DND-41 (cell line): ENCODE measurements at regions not wholly inside any gene's neighbourhood (a gene's known extent, or its start where the extent isn't known, plus 50 kb on each side); places are given as distances from the start of the nearest gene placed in this dataset.

Experiments
- EZH2 ChIP-seq: IDR thresholded peaks from 3 replicates; pipeline ENCODE4 v1.6.1; 2012; ENCODE audit warnings: borderline replicate concordance, low read depth, mild to moderate bottlenecking, moderate library complexity, low read length, inconsistent platforms; ENCODE audit not compliant: severe bottlenecking
- TF ChIP-seq, protein P1 (sequence below): IDR thresholded peaks from 2 replicates; pipeline ENCODE4 v1.5.1; 2012; ENCODE audit warnings: borderline replicate concordance, low read length, moderate library complexity, mild to moderate bottlenecking; ENCODE audit not compliant: poor library complexity, severe bottlenecking; ENCODE audit errors: extremely low read depth

DNA sequence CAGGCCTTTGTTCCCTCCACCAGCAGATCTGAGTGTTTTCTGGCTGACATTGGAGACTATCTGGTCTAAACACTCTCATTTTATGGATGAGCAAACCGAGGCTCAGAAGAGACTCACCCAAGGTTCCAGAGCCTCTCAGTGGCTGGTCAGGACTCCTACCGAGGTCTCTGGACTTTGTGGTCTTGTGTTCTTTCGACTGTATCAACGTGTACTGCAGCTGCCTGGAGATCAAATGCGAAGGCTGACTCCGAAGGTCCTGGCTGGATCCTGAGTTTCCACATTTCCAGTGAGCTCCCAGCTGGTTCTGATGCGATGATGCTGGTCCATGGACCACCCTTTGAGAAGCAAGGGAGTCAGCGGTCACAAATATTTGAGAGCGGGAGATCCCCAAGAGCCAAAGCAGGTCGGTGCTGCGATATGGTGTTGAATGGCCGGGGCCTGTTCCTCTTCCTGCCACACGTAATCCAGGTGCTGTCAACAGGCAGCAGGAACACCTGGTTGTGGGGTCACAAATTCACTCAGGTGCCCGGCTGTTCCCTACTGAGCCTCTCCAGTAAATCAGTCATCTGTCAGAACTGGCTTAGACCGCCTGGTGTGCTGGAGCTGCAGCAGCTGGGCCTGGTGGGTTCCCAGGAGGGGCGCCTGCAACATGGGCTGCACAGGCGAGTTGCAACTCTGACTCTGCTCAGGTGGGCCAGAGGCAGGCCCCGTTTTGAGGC, 94.8 kb upstream of the USP24 start:
- TF ChIP-seq, protein P1, sequence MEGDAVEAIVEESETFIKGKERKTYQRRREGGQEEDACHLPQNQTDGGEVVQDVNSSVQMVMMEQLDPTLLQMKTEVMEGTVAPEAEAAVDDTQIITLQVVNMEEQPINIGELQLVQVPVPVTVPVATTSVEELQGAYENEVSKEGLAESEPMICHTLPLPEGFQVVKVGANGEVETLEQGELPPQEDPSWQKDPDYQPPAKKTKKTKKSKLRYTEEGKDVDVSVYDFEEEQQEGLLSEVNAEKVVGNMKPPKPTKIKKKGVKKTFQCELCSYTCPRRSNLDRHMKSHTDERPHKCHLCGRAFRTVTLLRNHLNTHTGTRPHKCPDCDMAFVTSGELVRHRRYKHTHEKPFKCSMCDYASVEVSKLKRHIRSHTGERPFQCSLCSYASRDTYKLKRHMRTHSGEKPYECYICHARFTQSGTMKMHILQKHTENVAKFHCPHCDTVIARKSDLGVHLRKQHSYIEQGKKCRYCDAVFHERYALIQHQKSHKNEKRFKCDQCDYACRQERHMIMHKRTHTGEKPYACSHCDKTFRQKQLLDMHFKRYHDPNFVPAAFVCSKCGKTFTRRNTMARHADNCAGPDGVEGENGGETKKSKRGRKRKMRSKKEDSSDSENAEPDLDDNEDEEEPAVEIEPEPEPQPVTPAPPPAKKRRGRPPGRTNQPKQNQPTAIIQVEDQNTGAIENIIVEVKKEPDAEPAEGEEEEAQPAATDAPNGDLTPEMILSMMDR = no peak
- TF ChIP-seq EZH2 = no peak
